ENCODE measurements at regions not wholly inside any gene's neighbourhood (a gene's known extent, or its start where the extent isn't known, plus 50 kb on each side); places are given as distances from the start of the nearest gene placed in this dataset.

GRCh38 chr2:186294248-186294888, 191.7 kb upstream of the ZC3H15 start:
- no peak overlapping the region for H3K27ac ChIP-seq
- H3K36me3 ChIP-seq = no peaks in the 10 kb centered on the region
- DNase-seq (no peak), ATAC-seq (peak in 2 of 8 donors; percentile 27 to 50)
- TF ChIP-seq CTCF (IDR thresholded peaks at IDR 0.05) = no peak
- H3K9me3 ChIP-seq = no peaks in the 10 kb centered on the region
- intact Hi-C loops (cut with DNase I) = no loop called here
- peaks cover 0 to 14% (median 0%) of the 10 kb centered on the region in 9 donors for H3K4me1 ChIP-seq
- H3K27me3 ChIP-seq = no peaks in the 10 kb centered on the region
- H3K4me3 ChIP-seq = no peak overlapping the region
- WGBS, 2 donors = 78 to 79% methylated on average over 3 of the region's 3 CpGs

GRCh38 chr2:186299610-186300009, 186.4 kb upstream of the ZC3H15 start:
- DNase-seq (no peak), ATAC-seq (no peak)
- Histone ChIP-seq H3K36me3 (no peaks in the 10 kb centered on the region), H3K9me3 (no peaks in the 10 kb centered on the region), H3K27me3 (no peaks in the 10 kb centered on the region), H3K27ac (no peak overlapping the region), H3K4me3 (no peak overlapping the region), H3K4me1 (peaks cover 0 to 14% (median 0%) of the 10 kb centered on the region in 9 donors)
- no peak for TF ChIP-seq CTCF (IDR thresholded peaks at IDR 0.05)
- intact Hi-C loops (cut with DNase I) = no loop called here
- WGBS, 2 donors = 60 to 74% methylated on average over 1 of the region's 1 CpG

GRCh38 chr2:186302263-186302662, 183.8 kb upstream of the ZC3H15 start:
- ATAC-seq (no peak), DNase-seq (no peak)
- TF ChIP-seq CTCF (IDR thresholded peaks at IDR 0.05) = no peak
- Histone ChIP-seq H3K27me3 (no peaks in the 10 kb centered on the region), H3K36me3 (no peaks in the 10 kb centered on the region), H3K4me3 (no peak overlapping the region), H3K9me3 (no peaks in the 10 kb centered on the region), H3K4me1 (no peaks in the 10 kb centered on the region), H3K27ac (no peak overlapping the region)
- 94 to 96% methylated on average over 7 of the region's 7 CpGs for WGBS, 2 donors
- intact Hi-C loops (cut with DNase I) = no loop called here

GRCh38 chr2:186303091-186303490, 183.0 kb upstream of the ZC3H15 start:
- H3K36me3 ChIP-seq = no peaks in the 10 kb centered on the region
- 90 to 92% methylated on average over 2 of the region's 2 CpGs for WGBS, 2 donors
- DNase-seq (no peak), ATAC-seq (no peak)
- intact Hi-C loops (cut with DNase I) = no loop called here
- TF ChIP-seq CTCF (IDR thresholded peaks at IDR 0.05) = no peak
- no peak overlapping the region for H3K4me3 ChIP-seq
- no peaks in the 10 kb centered on the region for H3K27me3 ChIP-seq
- H3K4me1 ChIP-seq = no peaks in the 10 kb centered on the region
- no peaks in the 10 kb centered on the region for H3K9me3 ChIP-seq
- H3K27ac ChIP-seq = no peak overlapping the region
